ENCODE measurements at regions not wholly inside any gene's neighbourhood (a gene's known extent, or its start where the extent isn't known, plus 50 kb on each side); places are given as distances from the start of the nearest gene placed in this dataset.

DNA sequence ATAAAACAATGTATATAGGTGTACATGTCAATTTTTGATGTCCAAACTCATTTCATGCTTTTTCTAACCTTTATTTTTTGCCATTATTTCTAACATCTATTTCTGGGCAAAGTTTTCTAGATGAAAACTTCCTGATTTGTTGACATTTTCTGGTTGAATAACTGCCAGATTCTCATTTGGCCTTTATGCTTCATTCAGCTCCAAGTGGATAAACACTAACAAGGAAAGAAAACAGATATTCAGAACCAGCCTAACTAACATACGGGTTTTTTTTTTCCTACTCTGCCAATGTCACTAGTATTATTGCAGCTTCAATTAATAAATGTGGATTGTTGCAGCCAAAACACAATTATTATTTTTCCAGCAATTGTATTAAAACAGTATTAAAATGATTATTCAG, 50.9 kb upstream of the RAP1GDS1 start:
- intact Hi-C loops (cut with micrococcal nuclease), result no loop called here
- Mint-ChIP-seq H3K9me3 (no peaks in the 10 kb centered on the region), H3K27ac (no peak overlapping the region), H3K27me3 (no peaks in the 10 kb centered on the region), H3K4me1 (ENCODE audit: low read depth) (no peaks in the 10 kb centered on the region), H3K36me3 (ENCODE audit: low read depth) (no peaks in the 10 kb centered on the region), H3K4me3 (no peak overlapping the region)

DNA sequence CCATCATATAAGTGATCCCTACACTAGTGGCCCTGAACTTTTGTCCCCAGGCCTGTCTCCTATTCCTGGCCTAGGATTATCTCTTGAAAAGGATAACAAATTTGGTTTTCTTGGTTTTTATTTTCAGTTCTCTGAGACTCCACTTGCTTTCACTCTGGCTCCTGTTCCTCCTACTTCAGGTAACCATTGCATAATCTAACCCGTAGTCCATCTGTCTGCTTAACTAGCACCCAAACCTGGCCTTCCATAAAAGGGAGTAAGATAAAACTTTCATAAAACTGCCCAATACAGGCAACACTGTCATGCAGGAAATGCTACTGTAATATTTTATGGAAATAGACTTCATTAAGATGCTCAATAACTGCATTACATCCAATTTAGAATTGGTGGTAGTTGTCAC, 52.1 kb upstream of the RAP1GDS1 start:
- no peak overlapping the region for H3K4me3 Mint-ChIP-seq
- H3K4me1 Mint-ChIP-seq (ENCODE audit: low read depth), result no peaks in the 10 kb centered on the region
- intact Hi-C loops (cut with micrococcal nuclease), result no loop called here
- no peak overlapping the region for H3K27ac Mint-ChIP-seq
- H3K9me3 Mint-ChIP-seq, result no peaks in the 10 kb centered on the region
- no peaks in the 10 kb centered on the region for H3K36me3 Mint-ChIP-seq (ENCODE audit: low read depth)
- H3K27me3 Mint-ChIP-seq, result no peaks in the 10 kb centered on the region

DNA sequence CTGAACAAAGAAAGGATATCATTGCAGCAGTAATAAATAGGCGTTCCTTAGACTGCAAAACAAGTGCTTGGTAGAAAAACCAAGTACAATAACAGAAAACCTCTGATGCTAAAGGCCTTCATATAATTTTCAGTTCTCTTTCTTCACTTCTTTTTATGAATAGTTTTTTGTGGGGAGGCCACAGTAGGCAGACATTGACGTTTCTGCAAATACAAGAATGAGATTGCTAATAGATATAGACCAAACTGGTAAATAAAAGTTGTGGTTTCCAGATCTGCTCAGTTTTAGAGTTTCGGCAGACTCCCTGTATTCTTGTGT, 57.0 kb upstream of the RAP1GDS1 start:
- H3K36me3 Mint-ChIP-seq (ENCODE audit: low read depth), result no peaks in the 10 kb centered on the region
- H3K9me3 Mint-ChIP-seq, result peaks cover 17% of the 10 kb centered on the region
- H3K4me1 Mint-ChIP-seq (ENCODE audit: low read depth), result peaks cover 11% of the 10 kb centered on the region
- no peaks in the 10 kb centered on the region for H3K27me3 Mint-ChIP-seq
- H3K4me3 Mint-ChIP-seq, result no peak overlapping the region
- intact Hi-C loops (cut with micrococcal nuclease), result no loop called here
- peak overlapping the region; percentile 28 for H3K27ac Mint-ChIP-seq

DNA sequence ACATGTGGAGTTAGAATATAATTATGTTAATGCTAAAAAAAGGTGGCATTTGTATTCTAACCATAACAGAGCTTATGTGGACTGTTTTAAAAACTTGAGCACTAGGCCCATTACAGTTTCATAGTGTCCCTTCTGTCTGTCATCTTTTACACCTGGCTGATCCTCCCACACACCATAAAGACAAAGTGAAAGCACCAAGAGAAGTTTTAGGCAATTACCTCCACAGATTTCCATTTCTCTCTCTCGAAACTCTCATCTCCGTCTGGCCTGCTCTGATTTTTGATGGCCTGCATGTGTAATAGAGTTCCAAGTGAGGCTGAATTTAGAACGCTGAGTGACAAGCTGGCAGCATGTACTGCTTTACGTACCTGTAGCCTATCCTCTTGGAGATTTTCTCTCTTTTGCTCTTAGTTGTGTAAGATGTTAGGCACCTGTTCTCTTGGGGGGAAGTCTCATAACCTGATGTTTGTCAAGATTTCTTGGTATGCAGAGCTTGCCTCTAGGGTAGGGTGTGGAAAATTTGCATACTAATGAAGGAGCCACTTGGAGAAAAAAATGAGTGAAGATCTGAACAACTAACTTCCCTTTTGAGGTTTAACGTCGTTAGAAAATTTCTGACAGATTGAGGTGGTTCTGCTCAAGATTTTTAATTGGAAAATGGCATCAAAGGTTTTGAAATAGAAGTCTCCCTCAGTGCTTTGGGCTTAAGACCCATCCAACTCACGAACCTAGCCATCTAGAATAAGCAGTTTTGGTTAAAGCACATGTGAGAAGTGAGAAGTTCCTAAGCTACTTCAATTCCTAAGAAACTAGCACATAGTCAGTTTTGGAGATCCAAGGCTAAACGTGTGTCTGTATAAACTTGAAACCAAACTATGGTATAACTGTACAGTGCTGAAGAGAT, 57.6 kb upstream of the RAP1GDS1 start:
- H3K36me3 Mint-ChIP-seq (ENCODE audit: low read depth), result no peaks in the 10 kb centered on the region
- no peaks in the 10 kb centered on the region for H3K27me3 Mint-ChIP-seq
- peak overlapping the region; percentile 28 for H3K27ac Mint-ChIP-seq
- peaks cover 17% of the 10 kb centered on the region for H3K9me3 Mint-ChIP-seq
- H3K4me1 Mint-ChIP-seq (ENCODE audit: low read depth), result peaks cover 11% of the 10 kb centered on the region
- intact Hi-C loops (cut with micrococcal nuclease), result no loop called here
- no peak overlapping the region for H3K4me3 Mint-ChIP-seq

DNA sequence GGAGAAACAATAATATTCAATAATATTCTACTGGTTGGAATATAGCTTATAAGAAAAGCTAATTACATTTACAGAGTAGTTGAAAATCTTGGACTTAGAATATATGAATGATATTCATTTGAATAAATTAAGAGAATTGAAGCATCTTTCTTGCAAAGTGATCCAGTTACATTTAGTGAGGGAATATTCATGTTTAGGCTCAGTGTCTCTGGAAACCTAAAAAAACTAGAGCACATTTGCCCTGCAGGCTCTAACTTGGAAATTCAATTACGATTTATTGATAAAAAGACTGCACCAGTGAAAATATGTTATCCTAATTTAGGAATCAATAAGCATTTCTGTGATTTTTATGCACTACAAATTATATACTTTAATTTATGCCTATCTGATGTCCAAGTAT, 58.3 kb upstream of the RAP1GDS1 start:
- Mint-ChIP-seq H3K27ac (no peak overlapping the region), H3K9me3 (peaks cover 22% of the 10 kb centered on the region), H3K4me3 (no peak overlapping the region), H3K36me3 (ENCODE audit: low read depth) (no peaks in the 10 kb centered on the region), H3K27me3 (no peaks in the 10 kb centered on the region), H3K4me1 (ENCODE audit: low read depth) (peaks cover 11% of the 10 kb centered on the region)
- intact Hi-C loops (cut with micrococcal nuclease), result no loop called here

DNA sequence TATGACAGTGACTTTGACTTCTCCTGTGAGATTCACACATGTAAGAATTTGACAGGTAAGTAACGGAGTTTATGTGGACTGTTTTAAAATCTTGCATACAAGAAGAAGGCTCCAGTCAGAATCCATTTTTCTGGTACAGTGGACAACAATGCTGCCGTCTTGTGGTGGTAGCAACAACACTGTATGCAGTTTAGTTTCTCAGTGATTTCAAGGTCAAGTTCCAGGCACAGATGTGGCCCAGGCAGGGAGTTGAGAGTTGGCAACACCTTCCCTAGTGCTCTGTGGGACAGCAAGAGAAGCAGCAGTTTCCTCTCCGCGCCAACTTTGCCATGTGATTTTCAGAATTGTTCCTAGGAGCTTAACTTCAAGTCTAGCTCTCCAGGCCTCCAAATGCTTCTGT, 56.0 kb upstream of the STPG2 start:
- no peak overlapping the region for H3K4me3 Mint-ChIP-seq
- no peaks in the 10 kb centered on the region for H3K27me3 Mint-ChIP-seq
- H3K4me1 Mint-ChIP-seq (ENCODE audit: low read depth), result peaks cover 11% of the 10 kb centered on the region
- no peaks in the 10 kb centered on the region for H3K36me3 Mint-ChIP-seq (ENCODE audit: low read depth)
- peaks cover 43% of the 10 kb centered on the region for H3K9me3 Mint-ChIP-seq
- intact Hi-C loops (cut with micrococcal nuclease), result no loop called here
- H3K27ac Mint-ChIP-seq, result no peak overlapping the region

DNA sequence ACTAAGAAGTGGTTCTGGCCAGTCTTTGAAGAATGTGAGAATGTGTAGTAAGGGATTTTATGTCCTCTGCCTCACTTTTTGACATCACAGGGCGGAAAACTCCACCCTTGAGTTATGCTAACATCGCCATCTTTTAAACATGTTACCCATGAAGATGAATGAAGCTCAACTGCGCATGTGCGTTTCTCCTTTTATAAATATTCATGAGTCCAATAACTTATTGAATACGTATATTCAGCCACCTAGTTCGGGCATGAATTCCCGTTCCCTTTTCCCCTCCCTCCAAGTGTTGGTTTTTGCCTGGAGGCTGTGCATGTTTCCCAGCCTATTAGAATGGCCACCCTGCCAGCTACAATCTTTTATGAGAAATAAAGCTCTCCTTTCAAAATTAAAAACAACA, 51.7 kb upstream of the STPG2 start:
- no peak overlapping the region for H3K27ac Mint-ChIP-seq
- intact Hi-C loops (cut with micrococcal nuclease), result no loop called here
- peaks cover 60% of the 10 kb centered on the region for H3K9me3 Mint-ChIP-seq
- H3K36me3 Mint-ChIP-seq (ENCODE audit: low read depth), result no peaks in the 10 kb centered on the region
- no peak overlapping the region for H3K4me3 Mint-ChIP-seq
- H3K27me3 Mint-ChIP-seq, result no peaks in the 10 kb centered on the region
- no peaks in the 10 kb centered on the region for H3K4me1 Mint-ChIP-seq (ENCODE audit: low read depth)

DNA sequence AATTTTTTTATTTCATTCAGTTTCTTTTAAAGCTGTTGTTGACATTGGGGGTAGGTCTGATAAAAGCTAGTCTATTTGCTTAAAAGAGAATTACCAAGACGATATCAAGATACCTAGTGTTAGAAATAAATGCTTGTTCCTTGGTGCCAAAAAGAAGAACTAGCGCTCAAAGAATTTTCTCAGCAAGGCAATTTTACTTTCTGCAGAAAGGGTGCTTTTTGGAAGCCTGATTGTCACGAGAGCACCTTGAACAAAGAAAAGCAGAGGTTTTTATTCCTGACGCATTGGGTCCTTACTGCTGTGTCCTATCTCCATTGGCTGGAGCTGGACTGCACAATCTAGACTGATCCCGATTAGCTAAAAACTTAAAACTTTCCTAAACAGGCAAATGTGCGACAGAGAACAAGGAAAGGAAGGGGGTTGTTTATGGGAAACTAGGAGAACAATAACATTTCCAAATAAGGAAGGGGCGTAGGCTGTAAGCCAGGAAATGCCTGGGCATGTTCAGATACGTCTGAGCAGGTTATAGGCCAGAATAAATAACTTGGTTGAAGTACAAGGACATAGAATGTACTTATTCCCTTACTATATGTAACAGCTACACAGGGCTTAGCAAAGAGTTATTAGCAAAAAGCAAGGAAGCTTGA, 50.3 kb upstream of the STPG2 start:
- no peak overlapping the region for H3K27ac Mint-ChIP-seq
- peaks cover 60% of the 10 kb centered on the region for H3K9me3 Mint-ChIP-seq
- H3K4me3 Mint-ChIP-seq, result no peak overlapping the region
- no peaks in the 10 kb centered on the region for H3K4me1 Mint-ChIP-seq (ENCODE audit: low read depth)
- intact Hi-C loops (cut with micrococcal nuclease), result no loop called here
- H3K36me3 Mint-ChIP-seq (ENCODE audit: low read depth), result no peaks in the 10 kb centered on the region
- no peaks in the 10 kb centered on the region for H3K27me3 Mint-ChIP-seq

Data from dendritic cell treated with granulocyte-macrophage colony-stimulating factor and Interleukin-4, amounts not matched to agents 40 ng/mL and 50 ng/mL, for 4 days (primary cell).